MM.1S (cell line): ENCODE measurements at regions not wholly inside any gene's neighbourhood (a gene's known extent, or its start where the extent isn't known, plus 50 kb on each side); places are given as distances from the start of the nearest gene placed in this dataset.

ENCODE experiments used
- DNase-seq: peaks from one replicate; pipeline ENCODE4 v3.0.0-alpha.2; 2015
- H2AFZ ChIP-seq: fragments of 300-600 bp; sonication (generic); 2 replicates; pipeline ENCODE4 v1.6.0; 2016; ENCODE audit warnings: antibody characterized with exemption, low read length
- H3F3A ChIP-seq: fragments of 300-600 bp; sonication (generic); 2 replicates; pipeline ENCODE4 v1.6.1; 2016; ENCODE audit warnings: mild to moderate bottlenecking, antibody characterized with exemption, low read length, moderate library complexity, mixed read lengths; ENCODE audit not compliant: insufficient read depth
- H3K27ac ChIP-seq: fragments of 300-600 bp; sonication (generic); 2 replicates; pipeline ENCODE4 v1.5.1; 2016; ENCODE audit warnings: mild to moderate bottlenecking, low read length
- H3K27me3 ChIP-seq: fragments of 300-600 bp; sonication (generic); replicated peaks from 2 replicates; pipeline ENCODE4 v1.6.0; 2016; ENCODE audit warnings: low read length; ENCODE audit not compliant: insufficient read depth
- H3K36me3 ChIP-seq: fragments of 300-600 bp; sonication (generic); replicated peaks from 2 replicates; pipeline ENCODE4 v1.6.1; 2016; ENCODE audit warnings: mild to moderate bottlenecking, low read length, mixed read lengths; ENCODE audit not compliant: insufficient read depth
- H3K4me1 ChIP-seq: fragments of 300-600 bp; sonication (generic); 2 replicates; pipeline ENCODE4 v1.6.1; 2016; ENCODE audit warnings: low read length, mixed read lengths
- H3K4me2 ChIP-seq: fragments of 300-600 bp; sonication (generic); 2 replicates; pipeline ENCODE4 v1.6.0; 2016; ENCODE audit warnings: low read depth, low read length
- H3K4me3 ChIP-seq: fragments of 300-600 bp; sonication (generic); 2 replicates; pipeline ENCODE4 v1.5.1; 2016; ENCODE audit warnings: low read length, mixed read lengths
- H3K79me2 ChIP-seq: fragments of 300-600 bp; sonication (generic); 2 replicates; pipeline ENCODE4 v1.6.1; 2016; ENCODE audit warnings: mixed run types, low read length, mixed read lengths
- H3K9ac ChIP-seq: fragments of 300-600 bp; sonication (generic); 2 replicates; pipeline ENCODE4 v1.6.1; 2016; ENCODE audit warnings: low read length, mixed read lengths
- H3K9me2 ChIP-seq: fragments of 300-600 bp; sonication (generic); replicated peaks from 2 replicates; pipeline ENCODE4 v1.6.1; 2016; ENCODE audit warnings: mild to moderate bottlenecking, low read length, mixed read lengths; ENCODE audit not compliant: insufficient read depth
- H3K9me3 ChIP-seq: fragments of 300-600 bp; sonication (generic); replicated peaks from 2 replicates; pipeline ENCODE4 v1.6.1; 2016; ENCODE audit warnings: mild to moderate bottlenecking, low read length, mixed read lengths; ENCODE audit not compliant: insufficient read depth
- H4K20me1 ChIP-seq: fragments of 300-600 bp; sonication (generic); 2 replicates; pipeline ENCODE4 v1.6.1; 2016; ENCODE audit warnings: mild to moderate bottlenecking, low read length, moderate library complexity, mixed read lengths; ENCODE audit not compliant: insufficient read depth
- EZH2 ChIP-seq: fragments of 300-600 bp; sonication (generic); optimal IDR thresholded peaks from 2 replicates; pipeline ENCODE3; 2017; ENCODE audit warnings: low read depth, mild to moderate bottlenecking, antibody characterized with exemption, low read length, mixed read lengths
- EZH2phosphoT487 ChIP-seq: fragments of 300-600 bp; sonication (generic); IDR thresholded peaks from 2 replicates; pipeline ENCODE4 v1.6.1; 2018; ENCODE audit warnings: antibody characterized with exemption, low read length
- TF ChIP-seq, protein P1 (sequence below): fragments of 300-600 bp; sonication (generic); IDR thresholded peaks from 2 replicates; pipeline ENCODE4 v1.5.1; 2016; ENCODE audit warnings: antibody characterized with exemption, low read length, mixed read lengths

DNA sequence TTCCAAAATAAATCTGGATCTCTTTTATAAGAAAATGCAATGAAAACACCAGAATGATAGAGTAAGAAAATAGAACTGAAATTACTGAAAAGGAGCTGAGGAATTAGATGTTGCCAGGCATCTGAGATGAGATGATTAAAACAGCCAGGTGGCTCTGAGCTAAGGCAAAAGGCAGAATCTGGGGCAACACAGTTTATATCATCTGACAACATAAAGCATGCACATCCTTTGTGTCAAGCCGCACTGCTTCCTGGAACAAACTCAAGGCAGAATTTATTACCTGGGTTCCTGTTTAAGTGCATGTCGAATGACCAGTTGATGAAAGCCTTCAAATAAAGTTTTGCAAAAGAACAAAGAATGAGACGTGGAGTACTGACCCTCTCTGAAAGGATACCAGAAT is 247.0 kb downstream of the SNX10 start:
- Histone ChIP-seq H3K27me3 (no peaks in the 10 kb centered on the region), H3K4me3 (no peak overlapping the region), H3K79me2 (no peaks in the 10 kb centered on the region), H3F3A (no peaks in the 10 kb centered on the region), H2AFZ (no peak overlapping the region), H3K9ac (no peak overlapping the region), H3K27ac (no peak overlapping the region), H3K36me3 (no peaks in the 10 kb centered on the region), H3K4me2 (no peak overlapping the region), H3K9me2 (no peaks in the 10 kb centered on the region), H4K20me1 (no peaks in the 10 kb centered on the region), H3K4me1 (no peaks in the 10 kb centered on the region), H3K9me3 (no peaks in the 10 kb centered on the region)
- DNase-seq = no peak
- no peak for TF ChIP-seq EZH2phosphoT487
- TF ChIP-seq, protein P1, sequence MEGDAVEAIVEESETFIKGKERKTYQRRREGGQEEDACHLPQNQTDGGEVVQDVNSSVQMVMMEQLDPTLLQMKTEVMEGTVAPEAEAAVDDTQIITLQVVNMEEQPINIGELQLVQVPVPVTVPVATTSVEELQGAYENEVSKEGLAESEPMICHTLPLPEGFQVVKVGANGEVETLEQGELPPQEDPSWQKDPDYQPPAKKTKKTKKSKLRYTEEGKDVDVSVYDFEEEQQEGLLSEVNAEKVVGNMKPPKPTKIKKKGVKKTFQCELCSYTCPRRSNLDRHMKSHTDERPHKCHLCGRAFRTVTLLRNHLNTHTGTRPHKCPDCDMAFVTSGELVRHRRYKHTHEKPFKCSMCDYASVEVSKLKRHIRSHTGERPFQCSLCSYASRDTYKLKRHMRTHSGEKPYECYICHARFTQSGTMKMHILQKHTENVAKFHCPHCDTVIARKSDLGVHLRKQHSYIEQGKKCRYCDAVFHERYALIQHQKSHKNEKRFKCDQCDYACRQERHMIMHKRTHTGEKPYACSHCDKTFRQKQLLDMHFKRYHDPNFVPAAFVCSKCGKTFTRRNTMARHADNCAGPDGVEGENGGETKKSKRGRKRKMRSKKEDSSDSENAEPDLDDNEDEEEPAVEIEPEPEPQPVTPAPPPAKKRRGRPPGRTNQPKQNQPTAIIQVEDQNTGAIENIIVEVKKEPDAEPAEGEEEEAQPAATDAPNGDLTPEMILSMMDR = no peak
- TF ChIP-seq EZH2 = no peak

DNA sequence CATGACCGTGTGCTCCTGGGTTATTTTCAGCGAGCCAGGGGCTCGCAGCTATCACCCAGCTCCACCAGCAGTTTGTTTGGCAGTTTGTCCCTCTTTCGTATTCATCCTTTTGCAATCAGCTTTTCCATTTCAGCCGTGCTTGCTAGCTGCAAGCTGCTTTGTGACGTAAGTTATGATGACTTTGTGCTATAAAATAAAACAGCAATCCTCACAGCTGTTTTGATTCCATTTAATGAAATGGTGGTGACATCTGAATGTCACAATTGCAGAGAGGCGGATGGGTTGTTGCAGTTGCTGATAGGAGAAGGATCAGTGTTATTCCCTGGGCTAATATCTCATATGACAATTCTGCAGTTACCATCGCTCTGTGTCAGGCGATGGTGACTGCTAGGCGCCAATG is 251.7 kb downstream of the SNX10 start:
- H3K9me3 ChIP-seq = no peaks in the 10 kb centered on the region
- no peak for DNase-seq
- no peaks in the 10 kb centered on the region for H4K20me1 ChIP-seq
- TF ChIP-seq, protein P1 = no peak
- TF ChIP-seq EZH2 (no peak), EZH2phosphoT487 (no peak)
- H3K27ac ChIP-seq = no peak overlapping the region
- H2AFZ ChIP-seq = no peak overlapping the region
- H3K79me2 ChIP-seq = no peaks in the 10 kb centered on the region
- H3K4me1 ChIP-seq = no peaks in the 10 kb centered on the region
- H3K36me3 ChIP-seq = no peaks in the 10 kb centered on the region
- H3K9ac ChIP-seq = no peak overlapping the region
- no peak overlapping the region for H3K4me2 ChIP-seq
- H3K9me2 ChIP-seq = no peaks in the 10 kb centered on the region
- no peaks in the 10 kb centered on the region for H3K27me3 ChIP-seq
- no peak overlapping the region for H3K4me3 ChIP-seq
- no peaks in the 10 kb centered on the region for H3F3A ChIP-seq

DNA sequence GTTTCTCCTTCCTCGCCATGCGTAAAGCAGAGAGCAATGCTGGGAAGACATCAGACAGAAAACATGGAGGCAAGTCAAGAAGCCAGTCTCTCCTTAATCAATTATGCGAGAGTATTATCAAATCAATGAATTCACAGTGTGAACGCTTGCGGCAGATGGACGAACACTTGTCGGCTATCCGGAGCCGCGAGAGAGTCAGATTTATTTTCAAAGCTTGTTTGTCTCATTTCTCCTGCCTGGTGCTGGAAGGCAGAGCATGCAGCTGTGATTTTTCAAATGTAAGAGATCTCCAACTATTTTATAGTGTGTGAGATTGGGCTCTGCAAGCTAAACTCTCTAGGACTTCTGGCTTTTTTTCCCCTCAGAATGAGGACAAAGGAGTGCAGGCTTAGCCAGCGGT is 252.3 kb downstream of the SNX10 start:
- Histone ChIP-seq H3K9ac (no peak overlapping the region), H3K9me2 (no peaks in the 10 kb centered on the region), H3K36me3 (no peaks in the 10 kb centered on the region), H4K20me1 (no peaks in the 10 kb centered on the region), H3K4me1 (no peaks in the 10 kb centered on the region), H3K79me2 (no peaks in the 10 kb centered on the region), H3K4me3 (no peak overlapping the region), H2AFZ (no peak overlapping the region), H3K9me3 (no peaks in the 10 kb centered on the region), H3K4me2 (no peak overlapping the region), H3K27ac (no peak overlapping the region), H3K27me3 (no peaks in the 10 kb centered on the region), H3F3A (no peaks in the 10 kb centered on the region)
- DNase-seq = no peak
- TF ChIP-seq EZH2 (no peak), EZH2phosphoT487 (no peak)
- TF ChIP-seq, protein P1 = no peak
